GM19043 (cell line): ENCODE measurements at regions not wholly inside any gene's neighbourhood (a gene's known extent, or its start where the extent isn't known, plus 50 kb on each side); places are given as distances from the start of the nearest gene placed in this dataset.

Experiments used
- ATAC-seq: cut with Tn5 transposase; IDR thresholded peaks from one replicate; pipeline ENCODE4 v1.9.1; 2021; ENCODE audit warnings: low read depth; ENCODE audit not compliant: unreplicated experiment

GRCh38 chr1:68938051-68938666 is 441.3 kb upstream of the DEPDC1 start:
- no peak for ATAC-seq

DNA sequence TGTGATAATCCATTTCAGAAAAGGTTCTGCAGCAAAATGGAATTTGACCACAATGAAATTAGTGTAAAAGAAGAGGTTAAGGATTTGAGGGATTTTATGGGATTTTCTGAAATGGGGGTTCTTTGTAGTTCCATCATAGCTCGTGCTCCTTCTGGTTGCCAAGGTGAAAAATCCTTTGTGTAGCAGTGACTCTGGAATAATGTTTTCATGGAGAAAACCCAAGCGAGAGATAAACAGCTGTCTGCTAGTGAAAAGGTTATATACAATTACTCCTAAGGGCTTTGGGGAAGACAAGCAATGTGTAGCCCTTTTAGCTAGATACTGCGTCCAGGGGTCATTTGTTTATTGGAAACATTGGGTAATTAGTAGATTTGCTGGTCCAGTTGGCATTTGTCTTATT is 453.2 kb upstream of the DEPDC1 start:
- no peak for ATAC-seq

DNA sequence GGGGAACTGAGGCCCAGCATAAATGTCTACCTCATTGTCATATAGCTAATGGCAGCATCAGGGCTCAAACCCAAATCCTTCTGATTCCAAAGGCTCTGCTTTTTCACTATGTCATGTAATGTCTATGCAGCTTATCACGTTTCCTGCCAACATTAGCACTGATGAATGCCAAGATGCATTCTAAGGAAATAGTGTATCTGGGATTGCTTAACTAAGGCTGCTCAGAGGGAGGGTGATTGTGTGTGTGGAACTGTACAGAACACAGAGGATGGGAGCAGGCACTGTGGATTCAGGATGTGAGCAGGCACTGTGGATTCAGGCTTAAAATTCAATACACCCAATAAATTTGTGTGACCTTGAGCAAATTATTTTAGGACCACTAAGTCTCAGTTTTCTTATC is 456.4 kb upstream of the DEPDC1 start:
- ATAC-seq: no peak

GRCh38 chr1:68954841-68955240 is 458.0 kb upstream of the DEPDC1 start:
- ATAC-seq: no peak

- no peak for ATAC-seq
Observed at GRCh38 chr1:68955424-68955823, 458.5 kb upstream of the DEPDC1 start.

GRCh38 chr1:68958958-68959357 is 462.1 kb upstream of the DEPDC1 start:
- no peak for ATAC-seq

GRCh38 chr1:68959461-68960030 is 462.7 kb upstream of the DEPDC1 start:
- ATAC-seq: no peak

GRCh38 chr1:68961143-68961542 is 464.3 kb upstream of the DEPDC1 start:
- ATAC-seq: no peak

- no peak for ATAC-seq
Observed at GRCh38 chr1:68963353-68963752, 466.5 kb upstream of the DEPDC1 start.

GRCh38 chr1:68969441-68969840 is 472.6 kb upstream of the DEPDC1 start:
- ATAC-seq: no peak

- no peak for ATAC-seq
Observed at GRCh38 chr1:68970571-68970970, 473.7 kb upstream of the DEPDC1 start.

DNA sequence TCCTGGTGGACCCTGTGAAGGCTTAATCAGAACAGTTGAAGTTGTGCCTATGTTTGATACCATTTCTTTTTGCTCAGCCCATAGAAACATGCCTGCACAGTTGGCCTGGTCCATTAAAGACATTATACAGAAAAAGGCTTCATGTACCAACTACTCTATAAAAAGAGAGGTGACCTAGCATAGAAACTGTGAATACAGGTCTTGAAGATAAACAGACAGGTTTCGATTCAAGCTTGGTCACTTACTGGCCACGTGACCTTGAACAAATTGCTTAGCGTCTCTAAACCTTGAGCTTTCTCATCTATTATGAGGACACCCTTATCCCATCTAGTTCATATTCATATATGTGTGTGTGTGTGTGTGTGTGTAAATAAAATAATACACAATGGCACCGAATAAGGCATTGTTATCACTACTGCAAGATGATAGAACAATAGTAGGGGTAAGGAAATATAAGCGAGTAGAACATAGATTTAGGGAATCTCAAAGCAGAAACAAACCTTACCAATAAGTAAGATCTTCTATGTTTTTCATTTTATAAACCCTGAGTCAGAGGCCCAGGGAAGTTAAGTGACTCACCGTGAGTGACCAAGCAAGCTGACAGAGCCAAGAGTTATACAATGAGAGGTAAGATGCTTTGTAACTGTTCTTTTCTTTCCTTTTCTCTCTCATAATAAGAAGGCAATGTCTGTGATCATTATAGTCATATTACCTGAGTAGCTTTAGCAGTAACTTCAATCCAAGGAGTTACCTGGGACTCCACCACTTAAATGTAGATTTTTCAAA is 476.8 kb upstream of the DEPDC1 start:
- no peak for ATAC-seq

DNA sequence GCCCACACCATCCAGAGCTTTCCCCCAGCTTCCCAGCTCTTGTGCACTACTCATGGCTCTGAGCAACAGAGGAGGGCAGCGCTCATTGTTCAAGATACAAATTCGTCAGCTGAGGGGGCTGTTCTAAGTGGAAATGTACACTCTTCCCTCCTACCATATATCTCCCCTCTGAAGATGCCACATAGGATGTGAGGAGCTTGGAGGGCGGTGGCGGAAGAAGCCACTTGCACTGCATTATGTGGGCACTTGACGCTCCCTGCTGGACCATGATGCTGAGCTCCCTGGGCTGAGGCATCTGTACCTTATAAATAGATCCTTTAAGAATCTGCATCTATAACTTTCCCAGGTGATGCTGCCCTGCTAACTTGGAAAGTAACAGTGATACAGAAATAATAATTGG is 477.6 kb upstream of the DEPDC1 start:
- ATAC-seq: no peak

DNA sequence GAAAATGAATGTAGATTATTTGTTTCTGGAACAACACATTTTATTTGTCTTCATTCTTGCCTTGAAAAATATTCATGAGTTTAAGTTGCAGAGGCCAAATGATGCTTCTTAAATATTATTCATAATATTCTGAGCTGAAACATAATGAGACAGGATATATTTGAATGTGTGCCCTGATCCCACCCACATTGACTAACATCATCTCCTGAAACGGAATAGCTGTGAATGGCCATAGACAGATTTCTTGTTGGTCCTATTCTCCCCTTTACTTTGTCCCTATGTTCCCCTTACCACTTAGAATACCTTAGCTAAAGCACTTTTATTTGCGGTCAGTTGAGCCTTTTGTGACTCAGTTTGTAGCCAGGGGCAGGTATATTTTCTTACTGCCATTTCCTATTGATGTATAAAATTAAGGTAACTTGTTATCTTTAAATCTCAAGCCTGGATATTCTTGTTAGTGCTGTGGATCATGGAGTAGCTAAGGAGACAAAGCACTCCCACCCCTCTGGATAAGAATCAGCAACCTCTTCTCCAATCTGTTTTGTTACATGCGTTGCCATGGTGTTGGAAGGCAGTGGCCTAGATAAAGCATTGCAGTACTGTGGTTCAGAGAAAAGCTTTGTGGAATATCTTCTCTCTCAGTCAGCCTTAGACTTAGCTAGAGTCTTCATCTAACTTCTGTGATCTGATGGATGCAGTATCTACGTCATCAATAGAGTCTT is 478.5 kb upstream of the DEPDC1 start:
- no peak for ATAC-seq

- ATAC-seq: no peak
Observed at GRCh38 chr1:68976916-68977610, 480.2 kb upstream of the DEPDC1 start.

DNA sequence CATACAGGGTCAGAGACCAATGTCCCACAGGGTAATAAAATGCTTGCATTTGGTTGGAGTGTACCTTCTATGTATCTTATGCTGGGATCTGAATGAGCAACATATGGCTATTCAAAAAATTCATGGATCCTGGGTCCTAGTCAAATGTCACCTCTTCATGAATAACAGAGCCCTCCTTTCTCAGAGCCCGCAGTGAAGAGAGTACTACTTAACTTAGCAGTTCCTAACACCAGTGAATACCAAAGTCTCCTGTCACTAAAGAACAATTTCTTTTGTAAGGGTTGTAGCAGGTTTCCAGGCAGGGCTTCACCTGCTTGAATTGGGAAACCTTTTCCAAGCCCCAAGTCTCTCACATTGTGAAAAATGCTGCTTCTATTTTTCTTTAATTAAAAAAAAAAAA is 483.0 kb upstream of the DEPDC1 start:
- ATAC-seq: no peak

DNA sequence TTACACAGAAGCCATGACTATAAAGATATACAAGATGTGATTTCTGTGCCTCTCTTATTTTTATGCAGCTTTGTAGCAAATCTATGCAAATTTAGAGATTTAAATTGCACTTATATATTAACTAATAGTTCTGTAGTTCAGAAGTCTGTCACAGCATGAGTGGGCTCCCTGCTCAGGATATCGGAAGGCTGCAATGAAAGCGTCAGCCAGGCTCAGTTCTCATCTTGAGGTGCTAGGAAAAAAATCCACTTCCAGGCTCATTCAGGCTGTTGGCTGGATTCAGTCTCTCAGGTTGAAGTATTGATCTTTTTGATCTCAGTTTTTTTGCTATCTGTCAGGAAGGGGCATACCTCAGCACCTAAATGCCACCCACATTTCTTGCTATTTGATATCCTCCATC is 487.4 kb upstream of the DEPDC1 start:
- no peak for ATAC-seq

- no peak for ATAC-seq
Observed at GRCh38 chr1:68994096-68994495, 497.2 kb upstream of the DEPDC1 start.

DNA sequence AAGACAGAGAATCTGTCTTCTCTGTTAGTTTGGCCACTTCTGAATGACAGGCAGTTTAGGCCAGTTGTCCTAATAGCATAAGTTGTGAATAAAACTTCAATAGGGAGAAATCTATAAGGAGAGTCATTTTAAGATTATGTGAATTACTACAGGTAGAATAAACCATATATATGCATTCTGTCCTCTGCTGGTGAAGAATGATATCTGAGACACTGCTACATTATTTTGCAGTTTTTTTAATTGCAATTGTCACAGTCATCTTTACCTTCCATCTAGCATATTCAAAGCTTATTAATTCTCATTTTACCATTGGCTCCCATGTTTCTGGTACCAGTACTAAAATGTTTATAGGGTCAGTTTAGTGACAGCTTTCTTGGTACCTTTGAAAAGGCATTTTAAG is 519.6 kb upstream of the DEPDC1 start:
- ATAC-seq: no peak

DNA sequence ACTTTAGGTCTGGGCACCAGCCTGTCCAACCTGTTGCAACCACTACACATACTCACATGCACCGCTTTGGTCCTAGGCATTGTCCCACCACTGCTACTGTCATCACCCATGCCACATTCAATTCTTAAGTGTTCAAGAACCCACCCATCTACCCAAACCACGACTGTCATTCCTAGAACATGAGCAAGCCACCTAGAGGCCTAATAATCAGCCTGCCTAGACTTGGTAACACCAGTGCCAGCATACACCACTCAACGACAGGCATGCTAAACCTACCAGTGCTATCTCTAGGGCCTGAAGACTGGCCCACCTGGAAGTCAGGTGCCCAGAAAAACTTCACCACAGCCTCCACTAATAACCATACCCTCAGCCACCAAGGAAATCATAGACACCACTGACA is 532.8 kb upstream of the DEPDC1 start:
- ATAC-seq: no peak

DNA sequence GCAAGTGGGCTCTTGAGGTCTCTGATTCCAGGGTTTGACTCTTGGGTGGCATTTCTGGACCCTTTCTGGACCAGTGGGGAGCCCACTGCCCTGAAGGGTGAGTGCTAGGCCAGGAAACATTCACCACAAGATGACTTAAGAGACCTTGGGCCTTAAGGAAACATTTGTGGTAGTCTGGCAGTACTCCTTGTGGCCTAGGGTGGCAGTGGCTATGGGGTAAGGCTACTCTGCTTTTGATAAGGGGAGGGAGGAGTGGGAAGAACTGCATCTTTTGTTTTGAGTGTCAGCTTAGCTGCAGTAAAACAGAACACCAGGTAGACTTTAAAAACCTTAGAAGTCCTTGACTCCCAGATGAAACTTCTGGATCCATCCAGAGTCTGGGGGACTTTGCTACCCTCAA is 529.3 kb upstream of the LRRC7 start:
- ATAC-seq: no peak
